Stimulated activated CD4-positive, alpha-beta T cell treated with anti-CD3 and anti-CD28 coated beads, Interleukin-12 subunit alpha, Interleukin-12 subunit beta, amount 100 ng/mL, for 48 hours (primary cell): ENCODE measurements at regions not wholly inside any gene's neighbourhood (a gene's known extent, or its start where the extent isn't known, plus 50 kb on each side); places are given as distances from the start of the nearest gene placed in this dataset.

Experiments
- DNase-seq, 3 donors: peaks; one replicate each; pipeline ENCODE4 v3.0.0-alpha.2; 2020; ENCODE audit warnings: low read depth in 2 of 3, low spot score in 1 of 3

- no peak for DNase-seq
These were observed 50.6 kb upstream of the RAB4A start for GRCh38 chr1:229220163-229220846.

GRCh38 chr1:229221106-229222019 is 49.5 kb upstream of the RAB4A start:
- DNase-seq = no peak
